ENCODE measurements at regions not wholly inside any gene's neighbourhood (a gene's known extent, or its start where the extent isn't known, plus 50 kb on each side); places are given as distances from the start of the nearest gene placed in this dataset.

- TF ChIP-seq CTCF (IDR thresholded peaks at IDR 0.05) = no peak
- no peak for TF ChIP-seq POLR2A (IDR thresholded peaks at IDR 0.05)
Observed at GRCh38 chr14:82533351-82533750, 999.7 kb upstream of the SEL1L start.
